HTR-8/SVneo (cell line): ENCODE measurements at regions not wholly inside any gene's neighbourhood (a gene's known extent, or its start where the extent isn't known, plus 50 kb on each side); places are given as distances from the start of the nearest gene placed in this dataset.

Experiments used
- DNase-seq: peaks from one replicate; pipeline ENCODE4 v3.0.0; 2011; ENCODE audit warnings: low spot score, mixed read lengths; ENCODE audit not compliant: insufficient read length
- FAIRE-seq: peaks from 2 replicates; lab custom pipeline; 2011; peaks lifted over from hg19 to GRCh38; lab: Jason Lieb, UNC

- no peak for FAIRE-seq
- no peak for DNase-seq
Measured at GRCh38 chr14:86997271-86997670, 995.7 kb downstream of the GALC start.

- FAIRE-seq, result no peak
- no peak for DNase-seq
Measured at GRCh38 chr14:86990396-86990795, 1002.6 kb downstream of the GALC start.

- FAIRE-seq (no peak), DNase-seq (no peak)
Measured at GRCh38 chr14:86989285-86989684, 1003.7 kb downstream of the GALC start.

GRCh38 chr14:86987966-86988365 lies 1005.0 kb downstream of the GALC start:
- FAIRE-seq (no peak), DNase-seq (no peak)

GRCh38 chr14:86973177-86973576 lies 1019.8 kb downstream of the GALC start:
- DNase-seq (no peak), FAIRE-seq (no peak)

GRCh38 chr14:86971292-86971691 lies 1021.7 kb downstream of the GALC start:
- no peak for FAIRE-seq
- no peak for DNase-seq

- DNase-seq, result no peak
- FAIRE-seq, result no peak
Measured at GRCh38 chr14:86961106-86961716, 1031.8 kb downstream of the GALC start.

GRCh38 chr14:86955771-86956354 lies 1037.1 kb downstream of the GALC start:
- no peak for DNase-seq
- no peak for FAIRE-seq

GRCh38 chr14:86954623-86955022 lies 1038.4 kb downstream of the GALC start:
- no peak for FAIRE-seq

GRCh38 chr14:86946446-86946845 lies 1046.5 kb downstream of the GALC start:
- FAIRE-seq, result no peak

More at GRCh38 chr14:86954623-86955022, 1038.4 kb downstream of the GALC start:
- no peak for DNase-seq

GRCh38 chr14:86944434-86944833 lies 1048.5 kb downstream of the GALC start:
- no peak for FAIRE-seq
- DNase-seq, result no peak

More at GRCh38 chr14:86946446-86946845, 1046.5 kb downstream of the GALC start:
- DNase-seq, result no peak

- no peak for DNase-seq
- FAIRE-seq, result no peak
Measured at GRCh38 chr14:86943391-86944365, 1049.3 kb downstream of the GALC start.

- FAIRE-seq (no peak), DNase-seq (no peak)
Measured at GRCh38 chr14:86942936-86943335, 1050.0 kb downstream of the GALC start.

GRCh38 chr14:86940106-86940505 lies 1052.9 kb downstream of the GALC start:
- no peak for FAIRE-seq
- DNase-seq, result no peak

GRCh38 chr14:86938320-86938719 lies 1054.7 kb downstream of the GALC start:
- FAIRE-seq (no peak), DNase-seq (no peak)

- DNase-seq (no peak), FAIRE-seq (no peak)
Measured at GRCh38 chr14:86936556-86936955, 1056.4 kb downstream of the GALC start.

GRCh38 chr14:86935241-86935885 lies 1057.6 kb downstream of the GALC start:
- no peak for FAIRE-seq
- DNase-seq, result no peak

GRCh38 chr14:86933958-86934595 lies 1058.9 kb downstream of the GALC start:
- DNase-seq, result no peak
- FAIRE-seq, result no peak

GRCh38 chr14:86933460-86933859 lies 1059.5 kb downstream of the GALC start:
- FAIRE-seq (no peak), DNase-seq (no peak)

GRCh38 chr14:86915406-86915805 lies 1077.6 kb downstream of the GALC start:
- DNase-seq, result no peak
- no peak for FAIRE-seq
